ENCODE measurements at regions not wholly inside any gene's neighbourhood (a gene's known extent, or its start where the extent isn't known, plus 50 kb on each side); places are given as distances from the start of the nearest gene placed in this dataset.
A peak's percentile ranks its signal among the peaks of the same experiment; 100 is the strongest.

GRCh38 chr7:34207810-34208209, 302.5 kb downstream of the BMPER start:
- no peak for TF ChIP-seq SUZ12 (IDR thresholded peaks at IDR 0.05; ENCODE audit: extremely low read depth, insufficient read depth, insufficient read length)
- TF ChIP-seq YY1 (IDR thresholded peaks at IDR 0.05; ENCODE audit: insufficient read depth, insufficient read length): no peak
- no peak for TF ChIP-seq ZNF274 (IDR thresholded peaks at IDR 0.05; ENCODE audit: low read depth, low read length)
- no peaks in the 10 kb centered on the region for H3K36me3 ChIP-seq (ENCODE audit: insufficient read depth, insufficient read length, low read length)
- no peak overlapping the region for H3K9ac ChIP-seq (ENCODE audit: insufficient read length, low read depth)
- DNase-seq (ENCODE audit: low read depth, low spot score): no peak
- H3K4me1 ChIP-seq (ENCODE audit: insufficient read depth, insufficient read length): no peaks in the 10 kb centered on the region
- H3K27me3 ChIP-seq (ENCODE audit: insufficient read depth, insufficient read length): no peaks in the 10 kb centered on the region
- no peak overlapping the region for H3K4me3 ChIP-seq (ENCODE audit: insufficient read length, low read depth)
- H3K9me3 ChIP-seq (ENCODE audit: insufficient read depth, low read length): no peaks in the 10 kb centered on the region

GRCh38 chr7:34208878-34209621, 303.7 kb downstream of the BMPER start:
- no peaks in the 10 kb centered on the region for H3K9me3 ChIP-seq (ENCODE audit: insufficient read depth, low read length)
- no peaks in the 10 kb centered on the region for H3K36me3 ChIP-seq (ENCODE audit: insufficient read depth, insufficient read length, low read length)
- TF ChIP-seq ZNF274 (IDR thresholded peaks at IDR 0.05; ENCODE audit: low read depth, low read length): no peak
- no peak for TF ChIP-seq YY1 (IDR thresholded peaks at IDR 0.05; ENCODE audit: insufficient read depth, insufficient read length)
- no peak for TF ChIP-seq SUZ12 (IDR thresholded peaks at IDR 0.05; ENCODE audit: extremely low read depth, insufficient read depth, insufficient read length)
- DNase-seq (ENCODE audit: low read depth, low spot score): no peak
- H3K4me3 ChIP-seq (ENCODE audit: insufficient read length, low read depth): no peak overlapping the region
- no peaks in the 10 kb centered on the region for H3K27me3 ChIP-seq (ENCODE audit: insufficient read depth, insufficient read length)
- H3K4me1 ChIP-seq (ENCODE audit: insufficient read depth, insufficient read length): no peaks in the 10 kb centered on the region
- H3K9ac ChIP-seq (ENCODE audit: insufficient read length, low read depth): no peak overlapping the region

- TF ChIP-seq ZNF274 (IDR thresholded peaks at IDR 0.05; ENCODE audit: low read depth, low read length): no peak
- TF ChIP-seq SUZ12 (IDR thresholded peaks at IDR 0.05; ENCODE audit: extremely low read depth, insufficient read depth, insufficient read length): no peak
- no peak for TF ChIP-seq YY1 (IDR thresholded peaks at IDR 0.05; ENCODE audit: insufficient read depth, insufficient read length)
- no peaks in the 10 kb centered on the region for H3K4me1 ChIP-seq (ENCODE audit: insufficient read depth, insufficient read length)
- H3K27me3 ChIP-seq (ENCODE audit: insufficient read depth, insufficient read length): no peaks in the 10 kb centered on the region
Observed at GRCh38 chr7:34211018-34211417, 305.7 kb downstream of the BMPER start.

GRCh38 chr7:34217972-34218371, 312.6 kb downstream of the BMPER start:
- no peaks in the 10 kb centered on the region for H3K36me3 ChIP-seq (ENCODE audit: insufficient read depth, insufficient read length, low read length)
- TF ChIP-seq YY1 (IDR thresholded peaks at IDR 0.05; ENCODE audit: insufficient read depth, insufficient read length): no peak
- no peak for TF ChIP-seq ZNF274 (IDR thresholded peaks at IDR 0.05; ENCODE audit: low read depth, low read length)
- no peak for TF ChIP-seq SUZ12 (IDR thresholded peaks at IDR 0.05; ENCODE audit: extremely low read depth, insufficient read depth, insufficient read length)
- no peak overlapping the region for H3K4me3 ChIP-seq (ENCODE audit: insufficient read length, low read depth)
- no peak overlapping the region for H3K9ac ChIP-seq (ENCODE audit: insufficient read length, low read depth)
- H3K4me1 ChIP-seq (ENCODE audit: insufficient read depth, insufficient read length): no peaks in the 10 kb centered on the region
- H3K9me3 ChIP-seq (ENCODE audit: insufficient read depth, low read length): 0 out of 2 replicates have a peak, but pooled peaks cover 9% of the 10 kb centered on the region
- H3K27me3 ChIP-seq (ENCODE audit: insufficient read depth, insufficient read length): no peaks in the 10 kb centered on the region
- DNase-seq (ENCODE audit: low read depth, low spot score): no peak

More at GRCh38 chr7:34211018-34211417, 305.7 kb downstream of the BMPER start:
- H3K9ac ChIP-seq (ENCODE audit: insufficient read length, low read depth): no peak overlapping the region
- H3K9me3 ChIP-seq (ENCODE audit: insufficient read depth, low read length): no peaks in the 10 kb centered on the region
- H3K4me3 ChIP-seq (ENCODE audit: insufficient read length, low read depth): no peak overlapping the region
- H3K36me3 ChIP-seq (ENCODE audit: insufficient read depth, insufficient read length, low read length): no peaks in the 10 kb centered on the region
- peak; percentile 22 for DNase-seq (ENCODE audit: low read depth, low spot score)

GRCh38 chr7:34219153-34219718, 313.9 kb downstream of the BMPER start:
- DNase-seq (ENCODE audit: low read depth, low spot score): peak; percentile 50
- no peaks in the 10 kb centered on the region for H3K4me1 ChIP-seq (ENCODE audit: insufficient read depth, insufficient read length)
- H3K9me3 ChIP-seq (ENCODE audit: insufficient read depth, low read length): 0 out of 2 replicates have a peak, but pooled peaks cover 9% of the 10 kb centered on the region
- TF ChIP-seq SUZ12 (IDR thresholded peaks at IDR 0.05; ENCODE audit: extremely low read depth, insufficient read depth, insufficient read length) (no peak), YY1 (IDR thresholded peaks at IDR 0.05; ENCODE audit: insufficient read depth, insufficient read length) (no peak), ZNF274 (IDR thresholded peaks at IDR 0.05; ENCODE audit: low read depth, low read length) (no peak)
- H3K9ac ChIP-seq (ENCODE audit: insufficient read length, low read depth): no peak overlapping the region
- H3K27me3 ChIP-seq (ENCODE audit: insufficient read depth, insufficient read length): no peaks in the 10 kb centered on the region
- no peaks in the 10 kb centered on the region for H3K36me3 ChIP-seq (ENCODE audit: insufficient read depth, insufficient read length, low read length)
- no peak overlapping the region for H3K4me3 ChIP-seq (ENCODE audit: insufficient read length, low read depth)

GRCh38 chr7:34220506-34221185, 315.3 kb downstream of the BMPER start:
- H3K4me1 ChIP-seq (ENCODE audit: insufficient read depth, insufficient read length): peaks cover 5% of the 10 kb centered on the region
- H3K9ac ChIP-seq (ENCODE audit: insufficient read length, low read depth): no peak overlapping the region
- no peaks in the 10 kb centered on the region for H3K27me3 ChIP-seq (ENCODE audit: insufficient read depth, insufficient read length)
- no peak overlapping the region for H3K4me3 ChIP-seq (ENCODE audit: insufficient read length, low read depth)
- H3K9me3 ChIP-seq (ENCODE audit: insufficient read depth, low read length): 0 out of 2 replicates have a peak, but pooled peaks cover 9% of the 10 kb centered on the region
- TF ChIP-seq ZNF274 (IDR thresholded peaks at IDR 0.05; ENCODE audit: low read depth, low read length) (no peak), SUZ12 (IDR thresholded peaks at IDR 0.05; ENCODE audit: extremely low read depth, insufficient read depth, insufficient read length) (no peak), YY1 (IDR thresholded peaks at IDR 0.05; ENCODE audit: insufficient read depth, insufficient read length) (no peak)
- DNase-seq (ENCODE audit: low read depth, low spot score): no peak
- H3K36me3 ChIP-seq (ENCODE audit: insufficient read depth, insufficient read length, low read length): no peaks in the 10 kb centered on the region

GRCh38 chr7:34222316-34222715, 317.0 kb downstream of the BMPER start:
- H3K4me3 ChIP-seq (ENCODE audit: insufficient read length, low read depth): no peak overlapping the region
- 0 out of 2 replicates have a peak, but pooled peaks cover 9% of the 10 kb centered on the region for H3K9me3 ChIP-seq (ENCODE audit: insufficient read depth, low read length)
- TF ChIP-seq ZNF274 (IDR thresholded peaks at IDR 0.05; ENCODE audit: low read depth, low read length) (no peak), YY1 (IDR thresholded peaks at IDR 0.05; ENCODE audit: insufficient read depth, insufficient read length) (no peak), SUZ12 (IDR thresholded peaks at IDR 0.05; ENCODE audit: extremely low read depth, insufficient read depth, insufficient read length) (no peak)
- H3K4me1 ChIP-seq (ENCODE audit: insufficient read depth, insufficient read length): peaks cover 5% of the 10 kb centered on the region
- H3K27me3 ChIP-seq (ENCODE audit: insufficient read depth, insufficient read length): no peaks in the 10 kb centered on the region
- H3K36me3 ChIP-seq (ENCODE audit: insufficient read depth, insufficient read length, low read length): no peaks in the 10 kb centered on the region
- no peak overlapping the region for H3K9ac ChIP-seq (ENCODE audit: insufficient read length, low read depth)
- DNase-seq (ENCODE audit: low read depth, low spot score): no peak
